GM19467 (cell line): ENCODE measurements at regions not wholly inside any gene's neighbourhood (a gene's known extent, or its start where the extent isn't known, plus 50 kb on each side); places are given as distances from the start of the nearest gene placed in this dataset.
"Not testable (repeated sequence)": the region's sequence is repeated elsewhere in the genome, so short reads cannot be mapped to it uniquely, and the experiment has no call there.

Source experiments
- ATAC-seq: cut with Tn5 transposase; IDR thresholded peaks from one replicate; pipeline ENCODE4 v1.9.1; 2021; ENCODE audit warnings: mild to moderate bottlenecking, moderate library complexity; ENCODE audit not compliant: unreplicated experiment

- ATAC-seq, result no peak
Measured at GRCh38 chr3:5899014-5899761, 711.7 kb downstream of the EDEM1 start.

DNA sequence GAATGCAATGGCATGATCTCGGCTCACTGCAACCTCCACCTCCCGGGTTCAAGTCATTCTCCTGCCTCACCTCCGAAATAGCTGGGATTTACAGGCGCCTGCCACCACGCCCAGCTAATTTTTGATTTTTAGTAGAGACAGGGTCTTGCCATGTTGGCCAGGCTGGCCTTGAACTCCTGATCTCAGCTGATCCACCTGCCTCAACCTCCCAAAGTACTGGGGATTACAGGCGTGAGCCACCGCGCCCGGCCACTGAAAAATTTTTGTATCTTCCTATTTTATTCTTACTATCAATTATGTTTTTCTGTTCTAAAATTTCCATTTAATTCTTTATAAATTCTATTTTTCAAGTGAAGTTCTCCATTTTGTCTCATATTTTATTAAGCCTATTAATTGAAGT, 730.4 kb downstream of the EDEM1 start:
- no peak for ATAC-seq

- ATAC-seq, result no peak
Measured at GRCh38 chr3:5918626-5919025, 731.1 kb downstream of the EDEM1 start.

DNA sequence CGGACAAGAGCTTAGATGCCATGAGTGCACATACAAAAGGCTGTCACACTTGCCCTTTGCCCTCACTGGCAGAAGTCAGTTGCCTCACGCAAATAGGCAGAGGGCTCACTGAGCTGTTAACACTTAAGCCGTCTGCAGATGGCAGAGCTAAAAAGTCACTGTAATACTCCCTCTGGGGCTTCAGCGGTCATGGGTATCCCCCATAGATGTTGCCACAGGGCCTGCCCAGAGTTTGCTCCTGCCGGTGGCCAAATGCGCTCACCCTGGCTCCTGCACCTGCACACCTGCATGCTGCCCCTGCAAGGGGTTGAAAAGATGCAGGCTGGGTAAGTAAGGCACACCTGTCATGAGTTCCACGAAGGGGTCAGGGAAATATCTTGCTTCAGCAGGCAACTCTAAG, 741.5 kb downstream of the EDEM1 start:
- ATAC-seq, result no peak

- not testable (repeated sequence) for ATAC-seq
Measured at GRCh38 chr3:5944061-5944460, 756.6 kb downstream of the EDEM1 start.

GRCh38 chr3:5948084-5948483, 760.6 kb downstream of the EDEM1 start:
- ATAC-seq, result no peak

DNA sequence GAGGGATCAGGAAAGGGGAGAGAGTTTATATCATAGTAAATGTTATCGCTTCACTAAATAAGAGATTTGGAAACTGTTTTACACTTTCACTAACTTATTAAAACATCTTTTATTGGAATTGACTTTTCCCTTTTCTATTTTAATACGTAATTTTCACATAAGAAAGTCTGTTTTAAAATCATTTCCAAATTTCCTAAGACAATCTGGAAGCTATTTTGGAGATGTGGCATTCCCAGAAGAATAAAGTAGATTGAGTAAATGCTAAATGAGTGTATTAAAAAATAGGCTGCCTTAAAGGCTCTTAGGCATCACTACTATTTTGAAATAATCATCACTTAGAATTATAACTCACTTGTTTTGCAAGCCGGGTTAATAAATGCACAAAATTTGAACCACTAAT, 763.5 kb downstream of the EDEM1 start:
- ATAC-seq, result no peak

- ATAC-seq, result no peak
Measured at GRCh38 chr3:5972586-5972985, 785.1 kb downstream of the EDEM1 start.

DNA sequence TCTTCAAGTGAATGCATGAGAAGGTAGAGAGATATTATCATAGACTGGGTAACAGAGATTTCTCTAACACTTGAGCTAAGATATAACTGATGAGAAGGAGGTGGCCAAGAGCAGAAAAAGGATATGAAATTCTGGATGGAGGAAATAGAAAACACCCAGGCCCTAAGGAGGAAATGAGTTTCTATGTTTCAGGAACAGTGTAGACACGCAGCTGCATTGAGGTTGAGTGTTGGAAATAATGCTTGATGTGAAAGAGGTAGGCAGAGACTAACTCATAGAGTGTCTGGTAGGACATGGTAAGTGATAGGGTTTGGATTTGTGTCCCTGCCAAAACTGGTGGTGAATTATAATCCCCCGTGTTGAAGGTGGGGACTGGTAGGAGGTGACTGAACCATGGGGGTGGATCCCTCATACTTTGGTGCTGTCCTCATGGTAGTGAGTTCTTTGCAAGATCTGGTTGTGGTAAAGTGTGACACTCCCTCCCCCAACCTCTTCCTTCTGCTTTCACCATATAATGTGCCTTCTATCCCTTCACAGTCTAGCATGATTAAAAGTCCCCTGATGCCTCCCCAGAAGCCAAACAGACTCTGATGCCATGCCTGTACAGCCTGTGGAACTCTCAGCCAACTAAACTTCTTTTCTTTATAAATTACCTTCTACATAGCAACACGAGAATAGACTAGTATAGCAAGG, 787.3 kb downstream of the EDEM1 start:
- no peak for ATAC-seq

GRCh38 chr3:5977331-5977730, 789.8 kb downstream of the EDEM1 start:
- ATAC-seq, result no peak

- no peak for ATAC-seq
Measured at GRCh38 chr3:5980475-5980874, 793.0 kb downstream of the EDEM1 start.

- ATAC-seq, result no peak
Measured at GRCh38 chr3:5994651-5995050, 807.1 kb downstream of the EDEM1 start.

DNA sequence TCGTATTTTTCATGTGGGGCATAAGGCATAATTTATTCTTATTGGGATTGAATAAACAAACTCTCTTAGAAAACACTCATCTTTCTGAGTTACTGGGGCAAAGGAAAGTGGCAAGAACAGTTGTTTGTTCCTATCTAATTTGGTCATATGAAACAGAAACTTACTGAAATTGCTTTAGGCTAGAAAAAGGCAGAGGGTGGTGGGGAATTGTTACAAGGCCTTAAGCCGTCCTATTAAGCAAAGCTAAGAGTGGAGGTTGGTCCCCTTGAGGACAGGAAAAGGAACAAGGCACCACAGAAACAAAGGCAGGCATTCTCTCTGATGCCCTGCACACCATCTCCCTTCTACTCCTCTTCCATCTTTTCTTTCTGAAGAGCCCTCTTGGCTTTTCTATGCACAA, 830.9 kb downstream of the EDEM1 start:
- no peak for ATAC-seq

DNA sequence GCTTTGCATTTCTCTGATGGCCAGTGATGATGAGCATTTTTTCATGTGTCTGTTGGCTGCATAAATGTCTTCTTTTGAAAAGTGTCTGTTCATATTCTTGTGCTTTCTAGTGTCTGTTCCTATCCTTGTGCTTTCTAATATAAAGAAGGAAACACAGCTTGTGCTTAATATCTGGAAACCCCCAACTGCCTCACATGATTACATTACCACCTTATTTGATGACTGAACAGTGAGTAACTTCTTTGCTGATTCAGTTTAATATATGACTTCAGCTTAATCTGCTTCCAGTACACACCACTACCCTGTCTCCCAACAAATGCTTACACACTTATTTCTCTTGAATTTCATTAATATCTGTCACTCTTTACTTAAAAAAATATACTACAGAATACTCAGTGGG, 835.1 kb downstream of the EDEM1 start:
- no peak for ATAC-seq

GRCh38 chr3:6025032-6025431, 835.9 kb upstream of the GRM7 start:
- no peak for ATAC-seq

DNA sequence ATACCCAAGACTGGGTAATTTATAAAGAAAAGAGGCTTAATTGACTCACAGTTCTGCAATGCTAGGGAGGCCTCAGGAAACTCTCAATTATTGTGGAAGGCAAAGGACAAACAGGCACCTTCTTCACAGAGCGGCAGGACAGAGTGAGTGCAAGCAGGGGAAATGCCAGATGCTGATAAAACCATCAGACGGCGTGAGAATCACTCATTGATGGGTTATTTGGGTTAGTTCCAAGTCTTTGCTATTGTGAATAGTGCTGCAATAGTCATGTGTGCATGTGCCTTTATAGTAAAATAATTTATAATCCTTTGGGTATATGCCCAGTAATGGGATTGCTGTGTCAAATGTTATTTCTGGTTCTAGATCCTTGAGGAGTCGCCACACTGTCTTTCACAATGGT, 830.3 kb upstream of the GRM7 start:
- not testable (repeated sequence) for ATAC-seq

- ATAC-seq, result no peak
Measured at GRCh38 chr3:6035626-6036025, 825.3 kb upstream of the GRM7 start.

DNA sequence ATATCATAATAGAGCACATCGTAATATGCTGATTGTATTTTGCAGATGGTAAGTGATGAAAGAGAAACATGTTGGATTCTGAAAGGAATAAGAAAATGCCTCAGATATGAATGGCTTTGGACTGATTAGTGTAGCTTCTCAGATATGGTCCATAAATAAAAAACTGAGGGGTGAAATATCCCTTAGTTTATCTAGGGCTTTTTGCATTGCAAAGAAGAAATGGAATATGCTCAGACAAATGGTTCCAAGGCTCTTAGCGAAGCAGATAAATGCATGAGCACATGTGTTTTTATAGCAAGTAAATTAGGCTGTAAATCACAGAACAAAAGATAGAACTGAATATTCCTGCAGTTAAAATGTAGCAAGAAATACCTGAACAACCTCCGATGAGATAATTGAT, 820.9 kb upstream of the GRM7 start:
- no peak for ATAC-seq

DNA sequence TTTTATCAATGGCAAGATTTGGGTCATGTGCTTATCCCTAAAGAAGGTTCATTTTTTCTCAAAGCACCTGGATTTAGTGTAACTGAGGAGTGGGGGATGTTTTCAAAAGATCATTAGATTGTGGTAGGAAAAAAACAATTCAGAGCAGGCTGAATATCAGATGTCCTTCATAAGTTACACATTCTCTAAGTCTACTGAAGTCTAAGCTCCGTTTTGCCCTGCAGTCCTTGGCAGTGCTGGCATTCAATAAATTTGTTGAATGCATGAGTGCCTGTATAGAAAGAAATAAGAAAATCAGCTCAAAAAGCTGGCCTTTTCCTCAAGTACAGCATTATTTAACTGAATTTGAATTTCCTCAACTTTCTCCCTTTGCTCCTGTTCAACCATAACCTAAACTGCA, 819.0 kb upstream of the GRM7 start:
- ATAC-seq, result no peak

DNA sequence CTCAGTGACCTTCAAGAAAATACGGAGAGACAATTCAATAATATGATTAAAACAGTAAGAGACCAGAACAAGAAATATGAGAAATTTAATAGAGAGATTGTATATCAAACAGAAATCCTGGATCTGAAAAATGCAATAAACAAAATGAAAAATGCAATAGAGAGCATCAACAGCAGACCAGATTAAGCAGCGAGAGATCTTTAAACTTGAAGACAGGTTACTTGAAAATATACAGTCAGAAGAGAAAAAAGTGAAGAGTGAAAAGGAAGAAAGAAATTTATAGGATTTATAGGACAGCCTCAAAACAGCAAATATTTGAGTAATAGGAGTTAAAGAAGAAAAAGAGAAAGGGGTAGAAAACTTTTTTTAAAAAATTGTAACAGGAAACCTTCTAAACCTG, 813.9 kb upstream of the GRM7 start:
- no peak for ATAC-seq

GRCh38 chr3:6060251-6060650, 800.7 kb upstream of the GRM7 start:
- ATAC-seq, result no peak

- no peak for ATAC-seq
Measured at GRCh38 chr3:6062261-6063187, 798.4 kb upstream of the GRM7 start.
